OCI-LY1 (cell line): ENCODE measurements at regions not wholly inside any gene's neighbourhood (a gene's known extent, or its start where the extent isn't known, plus 50 kb on each side); places are given as distances from the start of the nearest gene placed in this dataset.

Source experiments
- H2AFZ ChIP-seq: fragments of 200-600 bp; sonication (generic), shearing (Covaris generic); 2 replicates; pipeline ENCODE4 v1.6.0; 2014; ENCODE audit warnings: antibody characterized with exemption, mild to moderate bottlenecking, low read length
- H3F3A ChIP-seq: fragments of 200-600 bp; sonication (generic), shearing (Covaris generic); 2 replicates; pipeline ENCODE4 v1.6.0; 2014; ENCODE audit warnings: mild to moderate bottlenecking, antibody characterized with exemption, low read length, moderate library complexity; ENCODE audit not compliant: insufficient read depth
- H3K27ac ChIP-seq: fragments of 200-600 bp; sonication (generic); 2 replicates; pipeline ENCODE4 v1.5.1; 2014; ENCODE audit warnings: low read length, mixed run types, mild to moderate bottlenecking, low read depth; ENCODE audit not compliant: poor library complexity, severe bottlenecking
- H3K27me3 ChIP-seq: fragments of 200-600 bp; sonication (generic); 2 replicates; pipeline ENCODE4 v1.6.0; 2014; ENCODE audit warnings: antibody characterized with exemption, mild to moderate bottlenecking, low read length, moderate library complexity; ENCODE audit not compliant: insufficient read depth
- H3K36me3 ChIP-seq: fragments of 200-600 bp; sonication (generic); 2 replicates; pipeline ENCODE4 v1.6.1; 2014; ENCODE audit warnings: mild to moderate bottlenecking, antibody characterized with exemption, low read length, moderate library complexity, mixed read lengths; ENCODE audit not compliant: insufficient read depth
- H3K4me1 ChIP-seq: fragments of 200-600 bp; sonication (generic); 2 replicates; pipeline ENCODE4 v1.5.1; 2014; ENCODE audit warnings: mild to moderate bottlenecking, low read length, moderate library complexity; ENCODE audit not compliant: insufficient read depth, severe bottlenecking
- H3K4me2 ChIP-seq: fragments of 200-600 bp; sonication (generic), shearing (Covaris generic); 2 replicates; pipeline ENCODE4 v1.6.1; 2014; ENCODE audit warnings: low read length
- H3K4me3 ChIP-seq: fragments of 200-600 bp; sonication (generic); 2 replicates; pipeline ENCODE4 v1.5.1; 2014; ENCODE audit warnings: low read length, low read depth, mild to moderate bottlenecking, mixed read lengths; ENCODE audit not compliant: poor library complexity, severe bottlenecking
- H3K79me2 ChIP-seq: fragments of 200-600 bp; shearing (Covaris generic); 2 replicates; pipeline ENCODE4 v1.6.1; 2016; ENCODE audit warnings: mixed run types, low read length, mixed read lengths; ENCODE audit not compliant: insufficient read depth
- H3K9ac ChIP-seq: fragments of 200-600 bp; sonication (generic), shearing (Covaris generic); 2 replicates; pipeline ENCODE4 v1.6.1; 2014; ENCODE audit warnings: mild to moderate bottlenecking, low read length, mixed read lengths
- H3K9me2 ChIP-seq: fragments of 200-600 bp; sonication (generic), shearing (Covaris generic); 2 replicates; pipeline ENCODE4 v1.6.1; 2014; ENCODE audit warnings: low read depth, mild to moderate bottlenecking, low read length, mixed read lengths
- H3K9me3 ChIP-seq: fragments of 200-600 bp; shearing (Covaris generic); 2 replicates; pipeline ENCODE4 v1.6.1; 2014; ENCODE audit warnings: low read length, mixed read lengths
- H4K20me1 ChIP-seq: fragments of 200-600 bp; sonication (generic), shearing (Covaris generic); 2 replicates; pipeline ENCODE4 v1.6.0; 2016; ENCODE audit warnings: mild to moderate bottlenecking, low read length; ENCODE audit not compliant: insufficient read depth
- CTCF ChIP-seq: fragments of 200-600 bp; sonication (generic), shearing (Covaris generic); IDR thresholded peaks from 2 replicates; pipeline ENCODE4 v1.5.1; 2017; ENCODE audit warnings: mild to moderate bottlenecking, antibody characterized with exemption, low read length, moderate library complexity, mixed read lengths
- EZH2 ChIP-seq: fragments of 200-600 bp; sonication (generic), shearing (Covaris generic); IDR thresholded peaks from 2 replicates; pipeline ENCODE4 v1.8.0; 2017; ENCODE audit warnings: borderline replicate concordance, mixed run types, mild to moderate bottlenecking, antibody characterized with exemption, low read length, moderate library complexity, mixed read lengths

DNA sequence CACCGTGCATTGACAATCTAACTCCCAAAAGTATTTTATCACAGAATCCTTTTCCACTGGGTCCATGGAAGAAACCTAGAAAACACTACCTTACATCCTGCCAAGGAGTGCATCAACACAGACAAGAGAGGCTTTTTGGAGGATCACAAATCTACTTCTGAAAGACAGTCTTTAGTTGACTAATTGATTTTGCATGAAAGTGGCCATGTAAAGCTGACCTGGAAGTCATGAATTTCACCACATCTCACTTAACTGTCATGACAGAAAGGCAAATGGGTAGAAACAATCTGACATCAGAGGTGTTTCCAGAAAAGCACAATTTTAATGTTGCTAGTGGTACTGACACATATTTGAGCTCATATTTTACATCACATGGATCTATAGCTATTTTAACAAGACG is 101.6 kb downstream of the FAM76B start:
- Histone ChIP-seq H3F3A (no peaks in the 10 kb centered on the region), H3K9me2 (no peaks in the 10 kb centered on the region), H3K79me2 (no peaks in the 10 kb centered on the region), H4K20me1 (no peaks in the 10 kb centered on the region), H3K27ac (no peak overlapping the region), H3K4me2 (no peak overlapping the region), H3K9me3 (no peaks in the 10 kb centered on the region), H3K27me3 (no peaks in the 10 kb centered on the region), H2AFZ (no peak overlapping the region), H3K36me3 (no peaks in the 10 kb centered on the region), H3K9ac (no peak overlapping the region), H3K4me3 (no peak overlapping the region), H3K4me1 (no peaks in the 10 kb centered on the region)
- TF ChIP-seq CTCF (no peak), EZH2 (no peak)

DNA sequence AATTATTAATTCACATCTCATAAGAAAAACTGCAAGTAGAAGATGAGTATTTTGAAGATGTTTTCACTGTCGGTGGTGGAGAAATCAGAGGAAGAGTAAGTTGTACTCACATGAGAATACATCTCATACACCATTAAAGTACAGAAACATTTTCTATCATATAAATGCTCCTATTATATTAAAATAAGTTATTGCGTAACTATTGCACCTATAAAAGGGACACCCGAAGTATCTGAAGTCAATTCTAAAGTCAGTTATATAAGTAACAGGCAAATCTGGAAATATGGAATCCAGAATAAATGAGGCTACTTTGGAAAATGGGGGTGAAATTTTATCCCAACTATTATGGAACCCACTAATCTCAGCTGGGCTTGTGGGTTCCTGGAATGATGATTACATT is 103.3 kb downstream of the FAM76B start:
- no peaks in the 10 kb centered on the region for H3K79me2 ChIP-seq
- H3K9me3 ChIP-seq = no peaks in the 10 kb centered on the region
- H3K4me3 ChIP-seq = no peak overlapping the region
- H3K27me3 ChIP-seq = no peaks in the 10 kb centered on the region
- no peaks in the 10 kb centered on the region for H3F3A ChIP-seq
- H3K36me3 ChIP-seq = no peaks in the 10 kb centered on the region
- no peak overlapping the region for H3K9ac ChIP-seq
- H4K20me1 ChIP-seq = no peaks in the 10 kb centered on the region
- H3K4me1 ChIP-seq = no peaks in the 10 kb centered on the region
- H3K27ac ChIP-seq = no peak overlapping the region
- H3K4me2 ChIP-seq = no peak overlapping the region
- H3K9me2 ChIP-seq = no peaks in the 10 kb centered on the region
- no peak overlapping the region for H2AFZ ChIP-seq
- TF ChIP-seq EZH2 (no peak), CTCF (no peak)

GRCh38 chr11:95684701-95685100 is 104.9 kb downstream of the FAM76B start:
- Histone ChIP-seq H3F3A (no peaks in the 10 kb centered on the region), H3K4me2 (no peak overlapping the region), H3K27me3 (no peaks in the 10 kb centered on the region), H3K9me3 (no peaks in the 10 kb centered on the region), H3K4me1 (no peaks in the 10 kb centered on the region), H3K79me2 (no peaks in the 10 kb centered on the region), H3K9ac (no peak overlapping the region), H4K20me1 (no peaks in the 10 kb centered on the region), H3K4me3 (no peak overlapping the region), H2AFZ (no peak overlapping the region), H3K36me3 (no peaks in the 10 kb centered on the region), H3K9me2 (no peaks in the 10 kb centered on the region), H3K27ac (no peak overlapping the region)
- TF ChIP-seq CTCF (no peak), EZH2 (no peak)
